WERI-Rb-1 (cell line): ENCODE measurements at regions not wholly inside any gene's neighbourhood (a gene's known extent, or its start where the extent isn't known, plus 50 kb on each side); places are given as distances from the start of the nearest gene placed in this dataset.
A peak's percentile ranks its signal among the peaks of the same experiment; 100 is the strongest.

Experiments
- DNase-seq: peaks from one replicate; pipeline ENCODE4 v3.0.0-alpha.2; 2020
- H3K27ac ChIP-seq: fragments of 250-450 bp; sonication (Bioruptor Pico); 2 replicates; pipeline ENCODE4 v1.5.1; 2020; ENCODE audit warnings: mild to moderate bottlenecking, moderate library complexity
- H3K27me3 ChIP-seq: fragments of 250-450 bp; sonication (Bioruptor Pico); 2 replicates; pipeline ENCODE4 v1.5.1; 2021; ENCODE audit warnings: mild to moderate bottlenecking, low read depth, moderate library complexity; ENCODE audit not compliant: insufficient read depth, severe bottlenecking
- H3K36me3 ChIP-seq: fragments of 250-450 bp; sonication (Bioruptor Pico); 2 replicates; pipeline ENCODE4 v1.5.1; 2020; ENCODE audit warnings: mild to moderate bottlenecking, moderate library complexity
- H3K4me3 ChIP-seq: 2 replicates; pipeline ENCODE4 v1.5.1; 2011; ENCODE audit warnings: low read depth, mild to moderate bottlenecking, control low read depth, low read length
- H3K9me3 ChIP-seq: fragments of 250-450 bp; sonication (Bioruptor Pico); 2 replicates; pipeline ENCODE4 v1.5.1; 2021; ENCODE audit warnings: mild to moderate bottlenecking, moderate library complexity; ENCODE audit not compliant: severe bottlenecking
- TF ChIP-seq, protein P1 (sequence below): IDR thresholded peaks from 2 replicates; pipeline ENCODE4 v1.5.1; 2011; ENCODE audit warnings: low read depth, mild to moderate bottlenecking, control low read depth, inconsistent platforms, low read length

- H3K36me3 ChIP-seq: no peaks in the 10 kb centered on the region
- H3K27me3 ChIP-seq: no peaks in the 10 kb centered on the region
- DNase-seq: no peak
- H3K9me3 ChIP-seq: no peaks in the 10 kb centered on the region
- H3K27ac ChIP-seq: peak overlapping the region; percentile 38
- H3K4me3 ChIP-seq: no peak overlapping the region
- TF ChIP-seq, protein P1, sequence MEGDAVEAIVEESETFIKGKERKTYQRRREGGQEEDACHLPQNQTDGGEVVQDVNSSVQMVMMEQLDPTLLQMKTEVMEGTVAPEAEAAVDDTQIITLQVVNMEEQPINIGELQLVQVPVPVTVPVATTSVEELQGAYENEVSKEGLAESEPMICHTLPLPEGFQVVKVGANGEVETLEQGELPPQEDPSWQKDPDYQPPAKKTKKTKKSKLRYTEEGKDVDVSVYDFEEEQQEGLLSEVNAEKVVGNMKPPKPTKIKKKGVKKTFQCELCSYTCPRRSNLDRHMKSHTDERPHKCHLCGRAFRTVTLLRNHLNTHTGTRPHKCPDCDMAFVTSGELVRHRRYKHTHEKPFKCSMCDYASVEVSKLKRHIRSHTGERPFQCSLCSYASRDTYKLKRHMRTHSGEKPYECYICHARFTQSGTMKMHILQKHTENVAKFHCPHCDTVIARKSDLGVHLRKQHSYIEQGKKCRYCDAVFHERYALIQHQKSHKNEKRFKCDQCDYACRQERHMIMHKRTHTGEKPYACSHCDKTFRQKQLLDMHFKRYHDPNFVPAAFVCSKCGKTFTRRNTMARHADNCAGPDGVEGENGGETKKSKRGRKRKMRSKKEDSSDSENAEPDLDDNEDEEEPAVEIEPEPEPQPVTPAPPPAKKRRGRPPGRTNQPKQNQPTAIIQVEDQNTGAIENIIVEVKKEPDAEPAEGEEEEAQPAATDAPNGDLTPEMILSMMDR: no peak
Measured at GRCh38 chr14:71526388-71526787, 405.8 kb upstream of the RGS6 start.

GRCh38 chr14:71527838-71528237 lies 404.4 kb upstream of the RGS6 start:
- H3K4me3 ChIP-seq: no peak overlapping the region
- no peak overlapping the region for H3K27ac ChIP-seq
- no peaks in the 10 kb centered on the region for H3K27me3 ChIP-seq
- DNase-seq: no peak
- H3K36me3 ChIP-seq: no peaks in the 10 kb centered on the region
- H3K9me3 ChIP-seq: no peaks in the 10 kb centered on the region
- TF ChIP-seq, protein P1: no peak

- no peak for DNase-seq
- H3K36me3 ChIP-seq: no peaks in the 10 kb centered on the region
- no peaks in the 10 kb centered on the region for H3K9me3 ChIP-seq
- TF ChIP-seq, protein P1: no peak
- H3K4me3 ChIP-seq: no peak overlapping the region
- no peak overlapping the region for H3K27ac ChIP-seq
- H3K27me3 ChIP-seq: no peaks in the 10 kb centered on the region
Measured at GRCh38 chr14:71529848-71530247, 402.4 kb upstream of the RGS6 start.

GRCh38 chr14:71532344-71532743 lies 399.9 kb upstream of the RGS6 start:
- TF ChIP-seq, protein P1: no peak
- H3K27me3 ChIP-seq: no peaks in the 10 kb centered on the region
- H3K36me3 ChIP-seq: no peaks in the 10 kb centered on the region
- H3K9me3 ChIP-seq: no peaks in the 10 kb centered on the region
- H3K4me3 ChIP-seq: no peak overlapping the region
- no peak for DNase-seq
- H3K27ac ChIP-seq: no peak overlapping the region

DNA sequence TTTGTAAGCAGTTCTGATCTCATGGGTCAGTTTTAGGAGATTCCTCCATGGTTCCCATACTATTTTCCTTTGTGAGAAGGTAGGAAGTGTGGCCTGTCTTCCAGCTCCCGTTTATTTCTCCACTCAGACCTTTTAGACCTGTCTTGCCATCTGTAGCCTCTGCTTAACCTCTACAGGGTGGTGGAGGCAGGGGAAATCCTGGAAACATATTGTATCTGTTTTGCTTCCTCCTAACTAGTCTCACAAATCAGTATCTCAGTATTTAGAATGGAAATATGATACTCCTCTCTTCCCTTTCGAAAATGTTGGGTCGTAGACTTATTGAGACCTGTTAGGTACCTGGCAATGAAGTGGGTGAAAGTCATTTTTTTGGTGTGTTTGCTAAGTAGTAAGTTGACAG lies 399.4 kb upstream of the RGS6 start:
- no peaks in the 10 kb centered on the region for H3K9me3 ChIP-seq
- no peak for DNase-seq
- no peak overlapping the region for H3K27ac ChIP-seq
- TF ChIP-seq, protein P1: no peak
- H3K27me3 ChIP-seq: no peaks in the 10 kb centered on the region
- no peaks in the 10 kb centered on the region for H3K36me3 ChIP-seq
- H3K4me3 ChIP-seq: no peak overlapping the region

DNA sequence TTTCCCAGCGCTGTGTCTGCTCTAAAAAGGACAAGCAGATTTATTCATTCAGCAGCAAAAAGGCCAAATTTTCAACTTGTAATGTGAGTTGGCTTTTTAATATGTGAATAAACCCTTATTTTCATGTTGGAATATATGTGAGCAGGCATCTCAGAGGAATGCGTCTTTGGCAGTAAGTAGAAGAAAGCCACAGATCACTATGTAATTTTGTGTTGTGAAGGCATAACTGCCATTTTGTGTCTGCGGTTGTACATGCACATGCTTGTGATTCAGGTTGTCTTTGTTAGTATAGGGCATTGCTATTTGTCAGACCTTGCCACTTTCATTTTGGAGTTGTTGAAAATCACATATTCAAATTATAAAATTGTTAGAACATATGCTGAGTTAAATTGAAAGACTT lies 398.8 kb upstream of the RGS6 start:
- Histone ChIP-seq H3K36me3 (no peaks in the 10 kb centered on the region), H3K9me3 (no peaks in the 10 kb centered on the region), H3K4me3 (no peak overlapping the region), H3K27ac (no peak overlapping the region), H3K27me3 (no peaks in the 10 kb centered on the region)
- DNase-seq: no peak
- TF ChIP-seq, protein P1: no peak
